ENCODE measurements at regions not wholly inside any gene's neighbourhood (a gene's known extent, or its start where the extent isn't known, plus 50 kb on each side); places are given as distances from the start of the nearest gene placed in this dataset.

DNA sequence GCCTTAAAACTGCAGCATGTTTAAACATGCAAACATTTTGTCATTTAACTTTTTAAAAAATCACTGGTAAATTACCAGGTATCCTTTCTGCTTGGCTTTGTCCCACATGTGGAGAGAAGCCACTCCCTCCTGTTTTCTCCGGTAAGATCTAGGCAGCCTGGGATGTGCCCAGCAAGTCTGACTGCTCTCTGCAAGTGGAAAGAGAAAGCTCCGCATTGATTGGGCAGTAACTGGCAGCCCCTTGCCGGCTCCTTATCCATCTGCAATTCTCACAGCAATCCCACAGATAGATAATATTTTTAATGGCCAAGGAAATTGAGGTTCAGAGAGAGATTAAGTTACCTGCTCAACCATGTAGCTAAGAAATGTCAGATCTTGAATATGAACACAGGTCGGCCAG, 136.1 kb downstream of the TMEM200C start:
- Histone ChIP-seq H4K20me1 (ENCODE audit: insufficient read depth, low read length) (no peaks in the 10 kb centered on the region), H2AFZ (ENCODE audit: low read length) (no peak overlapping the region), H3K4me2 (ENCODE audit: low read length) (no peak overlapping the region), H3K4me1 (ENCODE audit: insufficient read depth, low read length, poor library complexity, severe bottlenecking) (no peaks in the 10 kb centered on the region), H3K36me3 (ENCODE audit: insufficient read depth, low read length) (no peaks in the 10 kb centered on the region), H3K4me3 (ENCODE audit: low read depth, low read length, poor library complexity, severe bottlenecking) (no peak overlapping the region), H3K9me2 (ENCODE audit: insufficient read depth, low read length) (no peaks in the 10 kb centered on the region), H3K27ac (ENCODE audit: low read depth, low read length, poor library complexity, severe bottlenecking) (no peak overlapping the region), H3K79me2 (ENCODE audit: insufficient read depth, low read depth, low read length) (no peaks in the 10 kb centered on the region), H3K9me3 (ENCODE audit: low read length) (no peaks in the 10 kb centered on the region)
- intact Hi-C loops (cut with micrococcal nuclease; ENCODE audit: unreplicated experiment), result no loop called here
- CTCF ChIA-PET (ENCODE audit: unreplicated experiment), result no interaction called here
- POLR2A ChIA-PET, result no interaction called here
- BruUV-seq (replicated peaks), result no TSS peak
- TF ChIP-seq EZH2phosphoT487 (IDR thresholded peaks at IDR 0.05; ENCODE audit: borderline replicate concordance, low read depth, low read length) (no peak), CTCF (conservative IDR thresholded peaks at IDR 0.05; ENCODE audit: low read length) (no peak)
- no peak for DNase-seq (ENCODE audit: low spot score)

DNA sequence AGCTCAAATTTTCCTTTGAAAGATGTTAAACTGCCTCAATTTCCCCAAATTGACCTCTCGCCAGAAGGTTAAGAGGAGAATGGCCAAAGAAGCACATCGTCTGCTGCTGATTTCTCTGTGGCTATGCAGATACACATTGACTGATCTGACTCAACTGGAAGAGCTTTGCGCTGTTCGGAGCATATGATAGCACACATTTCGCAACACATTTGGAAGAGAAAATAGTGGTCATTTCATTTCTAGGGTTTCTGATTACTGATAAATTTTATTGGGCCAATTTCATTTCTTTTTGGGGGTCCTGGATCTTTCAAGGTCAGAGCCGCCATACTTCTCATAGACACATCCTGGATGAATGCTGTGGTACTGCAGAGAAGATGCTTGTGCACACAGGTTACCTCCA, 138.5 kb downstream of the TMEM200C start:
- Histone ChIP-seq H4K20me1 (ENCODE audit: insufficient read depth, low read length) (no peaks in the 10 kb centered on the region), H3K79me2 (ENCODE audit: insufficient read depth, low read depth, low read length) (no peaks in the 10 kb centered on the region), H3K27ac (ENCODE audit: low read depth, low read length, poor library complexity, severe bottlenecking) (no peak overlapping the region), H3K36me3 (ENCODE audit: insufficient read depth, low read length) (no peaks in the 10 kb centered on the region), H3K4me2 (ENCODE audit: low read length) (no peak overlapping the region), H3K4me3 (ENCODE audit: low read depth, low read length, poor library complexity, severe bottlenecking) (no peak overlapping the region), H3K9me3 (ENCODE audit: low read length) (no peaks in the 10 kb centered on the region), H3K9me2 (ENCODE audit: insufficient read depth, low read length) (no peaks in the 10 kb centered on the region), H3K4me1 (ENCODE audit: insufficient read depth, low read length, poor library complexity, severe bottlenecking) (no peaks in the 10 kb centered on the region), H2AFZ (ENCODE audit: low read length) (no peak overlapping the region)
- BruUV-seq (replicated peaks), result no TSS peak
- ChIA-PET CTCF (ENCODE audit: unreplicated experiment) (no interaction called here), POLR2A (no interaction called here)
- TF ChIP-seq CTCF (conservative IDR thresholded peaks at IDR 0.05; ENCODE audit: low read length) (no peak), EZH2phosphoT487 (IDR thresholded peaks at IDR 0.05; ENCODE audit: borderline replicate concordance, low read depth, low read length) (no peak)
- DNase-seq (ENCODE audit: low spot score), result no peak
- intact Hi-C loops (cut with micrococcal nuclease; ENCODE audit: unreplicated experiment), result no loop called here

DNA sequence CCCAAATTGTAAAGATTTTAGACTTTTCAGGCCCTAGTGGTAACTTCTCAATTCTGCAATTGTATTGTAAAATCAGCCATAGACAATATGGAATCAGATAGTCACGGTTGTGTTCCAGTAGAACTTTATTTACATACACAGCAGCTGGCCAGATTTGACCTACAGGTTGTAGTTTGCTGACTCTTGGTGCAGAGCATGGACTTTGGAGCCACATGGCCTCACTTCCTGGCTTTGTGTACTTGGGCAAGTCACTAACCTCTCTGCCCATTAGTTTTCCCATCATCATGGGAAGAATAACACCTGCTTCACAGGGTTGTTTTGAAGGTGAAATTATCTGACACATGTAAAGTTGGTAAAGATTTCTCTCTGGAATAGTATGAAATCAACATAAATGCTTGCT, 147.6 kb downstream of the TMEM200C start:
- H3K79me2 ChIP-seq (ENCODE audit: insufficient read depth, low read depth, low read length), result no peaks in the 10 kb centered on the region
- no peak overlapping the region for H3K4me2 ChIP-seq (ENCODE audit: low read length)
- POLR2A ChIA-PET, result interaction anchor here (0.6 kb wide), 1 partner anchor 567 kb away, joined by 3 read pairs; no protein-coding TSS in a partner anchor
- H3K4me1 ChIP-seq (ENCODE audit: insufficient read depth, low read length, poor library complexity, severe bottlenecking), result no peaks in the 10 kb centered on the region
- H3K27ac ChIP-seq (ENCODE audit: low read depth, low read length, poor library complexity, severe bottlenecking), result no peak overlapping the region
- no peak for TF ChIP-seq EZH2phosphoT487 (IDR thresholded peaks at IDR 0.05; ENCODE audit: borderline replicate concordance, low read depth, low read length)
- no peak for TF ChIP-seq CTCF (conservative IDR thresholded peaks at IDR 0.05; ENCODE audit: low read length)
- H2AFZ ChIP-seq (ENCODE audit: low read length), result no peak overlapping the region
- CTCF ChIA-PET (ENCODE audit: unreplicated experiment), result no interaction called here
- H3K4me3 ChIP-seq (ENCODE audit: low read depth, low read length, poor library complexity, severe bottlenecking), result no peak overlapping the region
- no peak for DNase-seq (ENCODE audit: low spot score)
- intact Hi-C loops (cut with micrococcal nuclease; ENCODE audit: unreplicated experiment), result no loop called here
- BruUV-seq (replicated peaks), result no TSS peak
- no peaks in the 10 kb centered on the region for H3K9me3 ChIP-seq (ENCODE audit: low read length)
- H4K20me1 ChIP-seq (ENCODE audit: insufficient read depth, low read length), result no peaks in the 10 kb centered on the region
- no peaks in the 10 kb centered on the region for H3K9me2 ChIP-seq (ENCODE audit: insufficient read depth, low read length)
- no peaks in the 10 kb centered on the region for H3K36me3 ChIP-seq (ENCODE audit: insufficient read depth, low read length)
